ENCODE measurements at regions not wholly inside any gene's neighbourhood (a gene's known extent, or its start where the extent isn't known, plus 50 kb on each side); places are given as distances from the start of the nearest gene placed in this dataset.

- no peaks in the 10 kb centered on the region for H3K4me1 ChIP-seq (ENCODE audit: control insufficient read depth, low read length)
- TF ChIP-seq EZH2phosphoT487 (IDR thresholded peaks at IDR 0.05; ENCODE audit: borderline replicate concordance, low read length) = no peak
- TF ChIP-seq, protein P1, sequence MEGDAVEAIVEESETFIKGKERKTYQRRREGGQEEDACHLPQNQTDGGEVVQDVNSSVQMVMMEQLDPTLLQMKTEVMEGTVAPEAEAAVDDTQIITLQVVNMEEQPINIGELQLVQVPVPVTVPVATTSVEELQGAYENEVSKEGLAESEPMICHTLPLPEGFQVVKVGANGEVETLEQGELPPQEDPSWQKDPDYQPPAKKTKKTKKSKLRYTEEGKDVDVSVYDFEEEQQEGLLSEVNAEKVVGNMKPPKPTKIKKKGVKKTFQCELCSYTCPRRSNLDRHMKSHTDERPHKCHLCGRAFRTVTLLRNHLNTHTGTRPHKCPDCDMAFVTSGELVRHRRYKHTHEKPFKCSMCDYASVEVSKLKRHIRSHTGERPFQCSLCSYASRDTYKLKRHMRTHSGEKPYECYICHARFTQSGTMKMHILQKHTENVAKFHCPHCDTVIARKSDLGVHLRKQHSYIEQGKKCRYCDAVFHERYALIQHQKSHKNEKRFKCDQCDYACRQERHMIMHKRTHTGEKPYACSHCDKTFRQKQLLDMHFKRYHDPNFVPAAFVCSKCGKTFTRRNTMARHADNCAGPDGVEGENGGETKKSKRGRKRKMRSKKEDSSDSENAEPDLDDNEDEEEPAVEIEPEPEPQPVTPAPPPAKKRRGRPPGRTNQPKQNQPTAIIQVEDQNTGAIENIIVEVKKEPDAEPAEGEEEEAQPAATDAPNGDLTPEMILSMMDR (IDR thresholded peaks at IDR 0.05; ENCODE audit: low read depth, low read length, poor library complexity, severe bottlenecking) = no peak
- H3K4me2 ChIP-seq (ENCODE audit: low read length) = no peak overlapping the region
- peaks cover under 1% of the 10 kb centered on the region; the same call in 1 of the 2 replicates for H3K27me3 ChIP-seq (ENCODE audit: control insufficient read depth, low read length)
- H4K20me1 ChIP-seq (ENCODE audit: control insufficient read depth, insufficient read depth, low read depth, low read length) = no peaks in the 10 kb centered on the region
- H3K9me3 ChIP-seq (ENCODE audit: control insufficient read depth, insufficient read depth, low read length) = no peaks in the 10 kb centered on the region
- no peaks in the 10 kb centered on the region for H3K9me2 ChIP-seq (replicated peaks; ENCODE audit: control insufficient read depth, low read length)
- H3K4me3 ChIP-seq (ENCODE audit: low read length) = no peak overlapping the region
- H3K36me3 ChIP-seq (ENCODE audit: control insufficient read depth, low read length) = no peaks in the 10 kb centered on the region
- H3F3A ChIP-seq (ENCODE audit: control insufficient read depth, insufficient read depth) = no peaks in the 10 kb centered on the region
- no peaks in the 10 kb centered on the region for H3K79me2 ChIP-seq (ENCODE audit: control insufficient read depth, low read length)
- no peak overlapping the region for H3K27ac ChIP-seq (ENCODE audit: low read depth, low read length)
Measured at GRCh38 chr2:217638533-217638932, 364.3 kb downstream of the TNS1 start.

DNA sequence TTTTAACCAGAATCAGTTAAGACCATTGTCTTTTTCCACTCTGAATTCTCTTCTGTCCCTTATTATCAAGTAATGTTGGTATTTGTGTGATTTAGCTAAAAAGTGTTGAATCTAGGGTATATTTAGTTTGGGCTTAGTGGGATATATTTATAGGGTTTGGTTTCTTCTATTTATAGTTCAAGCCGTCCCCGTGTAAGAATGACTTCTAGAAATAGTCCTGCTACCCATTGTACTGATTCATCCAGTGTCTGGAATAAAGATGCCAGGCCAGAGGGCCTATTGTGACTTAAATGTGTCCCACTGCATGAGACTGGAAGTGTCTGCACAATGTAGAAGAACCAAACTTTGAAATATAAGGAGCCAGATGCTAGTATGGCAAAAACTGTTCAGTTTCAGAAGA, 364.8 kb downstream of the TNS1 start:
- TF ChIP-seq EZH2phosphoT487 (IDR thresholded peaks at IDR 0.05; ENCODE audit: borderline replicate concordance, low read length) = no peak
- Histone ChIP-seq H3K27ac (ENCODE audit: low read depth, low read length) (no peak overlapping the region), H3K4me2 (ENCODE audit: low read length) (no peak overlapping the region), H4K20me1 (ENCODE audit: control insufficient read depth, insufficient read depth, low read depth, low read length) (no peaks in the 10 kb centered on the region), H3F3A (ENCODE audit: control insufficient read depth, insufficient read depth) (no peaks in the 10 kb centered on the region), H3K9me2 (replicated peaks; ENCODE audit: control insufficient read depth, low read length) (no peaks in the 10 kb centered on the region), H3K9me3 (ENCODE audit: control insufficient read depth, insufficient read depth, low read length) (no peaks in the 10 kb centered on the region), H3K79me2 (ENCODE audit: control insufficient read depth, low read length) (no peaks in the 10 kb centered on the region), H3K4me3 (ENCODE audit: low read length) (no peak overlapping the region), H3K36me3 (ENCODE audit: control insufficient read depth, low read length) (no peaks in the 10 kb centered on the region), H3K27me3 (ENCODE audit: control insufficient read depth, low read length) (peaks cover 3% of the 10 kb centered on the region; the same call in 1 of the 2 replicates), H3K4me1 (ENCODE audit: control insufficient read depth, low read length) (no peaks in the 10 kb centered on the region)

- Histone ChIP-seq H3F3A (ENCODE audit: control insufficient read depth, insufficient read depth) (no peaks in the 10 kb centered on the region), H3K9me2 (replicated peaks; ENCODE audit: control insufficient read depth, low read length) (no peaks in the 10 kb centered on the region), H3K4me1 (ENCODE audit: control insufficient read depth, low read length) (no peaks in the 10 kb centered on the region), H3K36me3 (ENCODE audit: control insufficient read depth, low read length) (no peaks in the 10 kb centered on the region), H3K27ac (ENCODE audit: low read depth, low read length) (no peak overlapping the region), H3K79me2 (ENCODE audit: control insufficient read depth, low read length) (no peaks in the 10 kb centered on the region), H4K20me1 (ENCODE audit: control insufficient read depth, insufficient read depth, low read depth, low read length) (no peaks in the 10 kb centered on the region), H3K27me3 (ENCODE audit: control insufficient read depth, low read length) (peaks cover 3% of the 10 kb centered on the region; the same call in 1 of the 2 replicates), H3K4me3 (ENCODE audit: low read length) (no peak overlapping the region), H3K4me2 (ENCODE audit: low read length) (no peak overlapping the region), H3K9me3 (ENCODE audit: control insufficient read depth, insufficient read depth, low read length) (no peaks in the 10 kb centered on the region)
- TF ChIP-seq, protein P1 (IDR thresholded peaks at IDR 0.05; ENCODE audit: low read depth, low read length, poor library complexity, severe bottlenecking) = no peak
- TF ChIP-seq EZH2phosphoT487 (IDR thresholded peaks at IDR 0.05; ENCODE audit: borderline replicate concordance, low read length) = no peak
Measured at GRCh38 chr2:217636991-217637561, 365.7 kb downstream of the TNS1 start.

DNA sequence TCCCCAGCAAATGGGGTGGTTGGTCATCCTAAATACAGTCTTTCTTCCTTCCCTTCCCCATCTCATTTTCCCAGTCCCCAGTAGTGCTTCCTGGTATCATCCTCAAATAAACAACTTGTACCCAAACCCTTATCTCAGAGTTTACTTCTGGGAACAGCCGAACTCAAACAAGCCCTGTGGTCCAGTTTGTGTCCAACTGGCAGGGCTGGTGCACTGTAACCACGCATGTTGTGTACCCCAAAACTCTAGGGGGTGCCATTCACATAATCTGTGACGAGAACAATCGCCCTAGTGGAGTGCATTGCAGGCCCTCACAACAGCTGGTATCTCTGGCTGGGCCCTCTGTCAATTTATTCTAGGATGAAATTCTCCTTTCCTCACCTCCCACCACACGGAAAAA, 366.2 kb downstream of the TNS1 start:
- Histone ChIP-seq H3F3A (ENCODE audit: control insufficient read depth, insufficient read depth) (no peaks in the 10 kb centered on the region), H3K9me3 (ENCODE audit: control insufficient read depth, insufficient read depth, low read length) (no peaks in the 10 kb centered on the region), H3K27ac (ENCODE audit: low read depth, low read length) (no peak overlapping the region), H3K27me3 (ENCODE audit: control insufficient read depth, low read length) (peaks cover 3% of the 10 kb centered on the region; the same call in 1 of the 2 replicates), H3K36me3 (ENCODE audit: control insufficient read depth, low read length) (no peaks in the 10 kb centered on the region), H3K9me2 (replicated peaks; ENCODE audit: control insufficient read depth, low read length) (no peaks in the 10 kb centered on the region), H3K79me2 (ENCODE audit: control insufficient read depth, low read length) (no peaks in the 10 kb centered on the region), H3K4me1 (ENCODE audit: control insufficient read depth, low read length) (no peaks in the 10 kb centered on the region), H4K20me1 (ENCODE audit: control insufficient read depth, insufficient read depth, low read depth, low read length) (no peaks in the 10 kb centered on the region), H3K4me2 (ENCODE audit: low read length) (no peak overlapping the region), H3K4me3 (ENCODE audit: low read length) (no peak overlapping the region)
- no peak for TF ChIP-seq EZH2phosphoT487 (IDR thresholded peaks at IDR 0.05; ENCODE audit: borderline replicate concordance, low read length)
- TF ChIP-seq, protein P1 (IDR thresholded peaks at IDR 0.05; ENCODE audit: low read depth, low read length, poor library complexity, severe bottlenecking) = no peak

Measured in DOHH2 (cell line).